ENCODE measurements at regions not wholly inside any gene's neighbourhood (a gene's known extent, or its start where the extent isn't known, plus 50 kb on each side); places are given as distances from the start of the nearest gene placed in this dataset.

DNA sequence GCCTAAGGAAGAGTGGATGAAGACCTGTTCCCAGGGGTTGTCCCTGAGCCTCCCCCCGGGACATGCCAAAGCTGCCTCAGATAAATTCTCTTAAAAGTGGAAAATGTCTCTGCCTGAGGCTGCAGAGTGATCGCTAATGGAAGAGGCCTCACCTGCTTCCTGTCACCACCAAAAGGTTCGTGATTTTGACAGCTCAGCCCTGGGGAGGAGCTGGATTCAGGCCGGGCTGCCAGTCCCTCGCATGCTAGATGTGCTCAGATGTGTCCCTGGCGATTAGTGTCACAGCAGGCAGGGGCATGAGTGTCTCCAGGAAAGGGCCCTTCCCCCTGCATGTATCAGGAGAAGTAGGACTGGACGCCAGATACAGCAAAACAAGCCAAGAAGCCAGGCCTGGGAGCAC lies 626.5 kb downstream of the UQCRFS1 start:
- TF ChIP-seq, protein P1, sequence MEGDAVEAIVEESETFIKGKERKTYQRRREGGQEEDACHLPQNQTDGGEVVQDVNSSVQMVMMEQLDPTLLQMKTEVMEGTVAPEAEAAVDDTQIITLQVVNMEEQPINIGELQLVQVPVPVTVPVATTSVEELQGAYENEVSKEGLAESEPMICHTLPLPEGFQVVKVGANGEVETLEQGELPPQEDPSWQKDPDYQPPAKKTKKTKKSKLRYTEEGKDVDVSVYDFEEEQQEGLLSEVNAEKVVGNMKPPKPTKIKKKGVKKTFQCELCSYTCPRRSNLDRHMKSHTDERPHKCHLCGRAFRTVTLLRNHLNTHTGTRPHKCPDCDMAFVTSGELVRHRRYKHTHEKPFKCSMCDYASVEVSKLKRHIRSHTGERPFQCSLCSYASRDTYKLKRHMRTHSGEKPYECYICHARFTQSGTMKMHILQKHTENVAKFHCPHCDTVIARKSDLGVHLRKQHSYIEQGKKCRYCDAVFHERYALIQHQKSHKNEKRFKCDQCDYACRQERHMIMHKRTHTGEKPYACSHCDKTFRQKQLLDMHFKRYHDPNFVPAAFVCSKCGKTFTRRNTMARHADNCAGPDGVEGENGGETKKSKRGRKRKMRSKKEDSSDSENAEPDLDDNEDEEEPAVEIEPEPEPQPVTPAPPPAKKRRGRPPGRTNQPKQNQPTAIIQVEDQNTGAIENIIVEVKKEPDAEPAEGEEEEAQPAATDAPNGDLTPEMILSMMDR (IDR thresholded peaks at IDR 0.05) = no peak
- TF ChIP-seq EMX1 (CRISPR knock-in tag; IDR thresholded peaks at IDR 0.05) (no peak), MAX (CRISPR knock-in tag; IDR thresholded peaks at IDR 0.05) (no peak), NR3C1 (CRISPR knock-in tag; conservative IDR thresholded peaks at IDR 0.05; ENCODE audit: low read depth) (no peak), NFYB (CRISPR knock-in tag; conservative IDR thresholded peaks at IDR 0.05; ENCODE audit: low read depth) (no peak), PRRX2 (CRISPR knock-in tag; IDR thresholded peaks at IDR 0.05) (no peak), STAT6 (CRISPR knock-in tag; conservative IDR thresholded peaks at IDR 0.05; ENCODE audit: low read depth) (no peak), ESRRA (CRISPR knock-in tag; IDR thresholded peaks at IDR 0.05; ENCODE audit: borderline replicate concordance) (no peak), GTF2I (CRISPR knock-in tag; conservative IDR thresholded peaks at IDR 0.05) (no peak), SMAD4 (CRISPR knock-in tag; IDR thresholded peaks at IDR 0.05) (no peak), NFE2L1 (CRISPR knock-in tag; IDR thresholded peaks at IDR 0.05) (no peak)
- TF ChIP-seq, protein P2, sequence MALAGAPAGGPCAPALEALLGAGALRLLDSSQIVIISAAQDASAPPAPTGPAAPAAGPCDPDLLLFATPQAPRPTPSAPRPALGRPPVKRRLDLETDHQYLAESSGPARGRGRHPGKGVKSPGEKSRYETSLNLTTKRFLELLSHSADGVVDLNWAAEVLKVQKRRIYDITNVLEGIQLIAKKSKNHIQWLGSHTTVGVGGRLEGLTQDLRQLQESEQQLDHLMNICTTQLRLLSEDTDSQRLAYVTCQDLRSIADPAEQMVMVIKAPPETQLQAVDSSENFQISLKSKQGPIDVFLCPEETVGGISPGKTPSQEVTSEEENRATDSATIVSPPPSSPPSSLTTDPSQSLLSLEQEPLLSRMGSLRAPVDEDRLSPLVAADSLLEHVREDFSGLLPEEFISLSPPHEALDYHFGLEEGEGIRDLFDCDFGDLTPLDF (CRISPR knock-in tag; IDR thresholded peaks at IDR 0.05) = no peak
- TF ChIP-seq, protein P3, sequence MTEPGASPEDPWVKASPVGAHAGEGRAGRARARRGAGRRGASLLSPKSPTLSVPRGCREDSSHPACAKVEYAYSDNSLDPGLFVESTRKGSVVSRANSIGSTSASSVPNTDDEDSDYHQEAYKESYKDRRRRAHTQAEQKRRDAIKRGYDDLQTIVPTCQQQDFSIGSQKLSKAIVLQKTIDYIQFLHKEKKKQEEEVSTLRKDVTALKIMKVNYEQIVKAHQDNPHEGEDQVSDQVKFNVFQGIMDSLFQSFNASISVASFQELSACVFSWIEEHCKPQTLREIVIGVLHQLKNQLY (CRISPR knock-in tag; IDR thresholded peaks at IDR 0.05) = no peak
- TF ChIP-seq, protein P4, sequence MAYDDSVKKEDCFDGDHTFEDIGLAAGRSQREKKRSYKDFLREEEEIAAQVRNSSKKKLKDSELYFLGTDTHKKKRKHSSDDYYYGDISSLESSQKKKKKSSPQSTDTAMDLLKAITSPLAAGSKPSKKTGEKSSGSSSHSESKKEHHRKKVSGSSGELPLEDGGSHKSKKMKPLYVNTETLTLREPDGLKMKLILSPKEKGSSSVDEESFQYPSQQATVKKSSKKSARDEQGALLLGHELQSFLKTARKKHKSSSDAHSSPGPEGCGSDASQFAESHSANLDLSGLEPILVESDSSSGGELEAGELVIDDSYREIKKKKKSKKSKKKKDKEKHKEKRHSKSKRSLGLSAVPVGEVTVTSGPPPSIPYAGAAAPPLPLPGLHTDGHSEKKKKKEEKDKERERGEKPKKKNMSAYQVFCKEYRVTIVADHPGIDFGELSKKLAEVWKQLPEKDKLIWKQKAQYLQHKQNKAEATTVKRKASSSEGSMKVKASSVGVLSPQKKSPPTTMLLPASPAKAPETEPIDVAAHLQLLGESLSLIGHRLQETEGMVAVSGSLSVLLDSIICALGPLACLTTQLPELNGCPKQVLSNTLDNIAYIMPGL (CRISPR knock-in tag; IDR thresholded peaks at IDR 0.05) = no peak

Measured in WTC11 (cell line).